Suprapubic skin (tissue), 3 donors: ENCODE measurements at regions not wholly inside any gene's neighbourhood (a gene's known extent, or its start where the extent isn't known, plus 50 kb on each side); places are given as distances from the start of the nearest gene placed in this dataset.

Experiments
- CTCF ChIP-seq, 2 donors: fragments of 200-600 bp in 1 of 2; fragments of 450-650 bp in 1 of 2; sonication (generic) in 1 of 2; IDR thresholded peaks; one replicate each; pipeline ENCODE4 v1.5.1; 2016 to 2019; ENCODE audit warnings: antibody characterized with exemption in 2 of 2, mild to moderate bottlenecking in 1 of 2, moderate library complexity in 1 of 2
- POLR2AphosphoS5 ChIP-seq, 3 donors: sonication (generic); formaldehyde crosslinking; IDR thresholded peaks; one replicate each; pipeline ENCODE4 v1.6.1; 2017; ENCODE audit warnings: antibody characterized with exemption in 3 of 3

GRCh38 chr10:10626734-10627133, 390.9 kb upstream of the CELF2 start:
- TF ChIP-seq POLR2AphosphoS5 (IDR thresholded peaks at IDR 0.05), result no peak
- TF ChIP-seq CTCF (IDR thresholded peaks at IDR 0.05), result no peak
